Gastroesophageal sphincter (tissue), 4 donors: ENCODE measurements at regions not wholly inside any gene's neighbourhood (a gene's known extent, or its start where the extent isn't known, plus 50 kb on each side); places are given as distances from the start of the nearest gene placed in this dataset.

Experiments used
- ATAC-seq: fragments of 150-250 bp; one replicate; pipeline ENCODE4 v1.9.1; 2016; ENCODE audit warnings: mild to moderate bottlenecking, moderate library complexity
- H3K27ac ChIP-seq, 4 donors: fragments of 200-600 bp; sonication (generic) in 3 of 4; 1 replicate in 3 of 4; 2 replicates in 1 of 4; pipeline ENCODE4 v1.5.1; 2016 to 2019
- H3K27me3 ChIP-seq: fragments of 200-600 bp; sonication (generic); one replicate; pipeline ENCODE4 v1.5.1; 2019
- H3K36me3 ChIP-seq, 2 donors: fragments of 200-600 bp; sonication (generic); one replicate each; pipeline ENCODE4 v1.5.1; 2019; ENCODE audit warnings: control low read depth in 1 of 2
- H3K4me1 ChIP-seq, 3 donors: fragments of 200-600 bp; sonication (generic); 1 replicate in 2 of 3; 2 replicates in 1 of 3; pipeline ENCODE4 v1.5.1; 2016 to 2019; ENCODE audit warnings: control low read depth in 2 of 3
- H3K4me3 ChIP-seq, 2 donors: fragments of 200-600 bp; sonication (generic); one replicate each; pipeline ENCODE4 v1.5.1; 2019; ENCODE audit warnings: mild to moderate bottlenecking in 1 of 2, moderate library complexity in 1 of 2
- H3K9me3 ChIP-seq, 3 donors: fragments of 200-600 bp; sonication (generic); one replicate each; pipeline ENCODE4 v1.5.1; 2017 to 2019; ENCODE audit warnings: control low read depth in 2 of 3
- CTCF ChIP-seq, 4 experiments: fragments of 200-600 bp in 2 of 4; fragments of 450-650 bp in 2 of 4; sonication (generic) in 1 of 4; IDR thresholded peaks; one replicate each; pipeline ENCODE4 v1.5.1; 2017 to 2019; ENCODE audit warnings: antibody characterized with exemption in 4 of 4, mild to moderate bottlenecking in 2 of 4, moderate library complexity in 2 of 4
- EP300 ChIP-seq: sonication (generic); formaldehyde crosslinking; IDR thresholded peaks from one replicate; pipeline ENCODE4 v1.6.1; 2017; ENCODE audit warnings: antibody characterized with exemption, mild to moderate bottlenecking
- POLR2A ChIP-seq, 2 donors: fragments of 450-650 bp; IDR thresholded peaks; one replicate each; pipeline ENCODE4 v1.6.1; 2017; ENCODE audit warnings: antibody characterized with exemption in 2 of 2, mild to moderate bottlenecking in 2 of 2, moderate library complexity in 1 of 2
- POLR2AphosphoS5 ChIP-seq: sonication (generic); formaldehyde crosslinking; IDR thresholded peaks from one replicate; pipeline ENCODE4 v1.6.1; 2017; ENCODE audit warnings: antibody characterized with exemption
- WGBS, 2 donors: methylation state at CpG; one replicate each; pipeline ENCODE4 v1.1.5; 2018; ENCODE audit warnings: low coverage in 1 of 2; 5-methylcytosine and 5-hydroxymethylcytosine counted together

- TF ChIP-seq POLR2A (IDR thresholded peaks at IDR 0.05) (no peak), EP300 (no peak), CTCF (IDR thresholded peaks at IDR 0.05) (no peak), POLR2AphosphoS5 (no peak)
- Histone ChIP-seq H3K9me3 (no peaks in the 10 kb centered on the region), H3K4me3 (no peak overlapping the region), H3K4me1 (no peaks in the 10 kb centered on the region), H3K36me3 (no peaks in the 10 kb centered on the region), H3K27ac (no peak overlapping the region), H3K27me3 (peaks cover 62% of the 10 kb centered on the region)
- ATAC-seq, result no peak
- no CpG with 5 or more reads among the region's 10 CpGs for WGBS, 2 donors
Measured at GRCh38 chr22:48555606-48556005, 1272.1 kb downstream of the BRD1 start.

GRCh38 chr22:48554893-48555572, 1272.6 kb downstream of the BRD1 start:
- no peak for ATAC-seq
- no peak for TF ChIP-seq POLR2A (IDR thresholded peaks at IDR 0.05)
- TF ChIP-seq CTCF (IDR thresholded peaks at IDR 0.05), result no peak
- no peak for TF ChIP-seq EP300
- TF ChIP-seq POLR2AphosphoS5, result no peak
- Histone ChIP-seq H3K9me3 (no peaks in the 10 kb centered on the region), H3K36me3 (no peaks in the 10 kb centered on the region), H3K27ac (no peak overlapping the region), H3K27me3 (peaks cover 65% of the 10 kb centered on the region), H3K4me3 (no peak overlapping the region), H3K4me1 (no peaks in the 10 kb centered on the region)
- WGBS, 2 donors, result no CpG with 5 or more reads among the region's 22 CpGs

- Histone ChIP-seq H3K9me3 (no peaks in the 10 kb centered on the region), H3K4me1 (no peaks in the 10 kb centered on the region), H3K27me3 (peaks cover 65% of the 10 kb centered on the region), H3K36me3 (no peaks in the 10 kb centered on the region), H3K27ac (no peak overlapping the region), H3K4me3 (no peak overlapping the region)
- no peak for TF ChIP-seq EP300
- no peak for TF ChIP-seq POLR2AphosphoS5
- no peak for TF ChIP-seq CTCF (IDR thresholded peaks at IDR 0.05)
- ATAC-seq, result no peak
- 37 to 69% methylated on average over 2 to 11 of the region's 22 CpGs for WGBS, 2 donors
Measured at GRCh38 chr22:48553694-48554308, 1273.9 kb downstream of the BRD1 start.

- Histone ChIP-seq H3K4me3 (no peak overlapping the region), H3K36me3 (no peaks in the 10 kb centered on the region), H3K9me3 (no peaks in the 10 kb centered on the region), H3K27me3 (peaks cover 69% of the 10 kb centered on the region), H3K4me1 (no peaks in the 10 kb centered on the region), H3K27ac (no peak overlapping the region)
- WGBS, 2 donors, result 55% methylated on average over 2 of the region's 11 CpGs; no CpG with 5 or more reads in 1 of the 2 donors
- no peak for TF ChIP-seq CTCF (IDR thresholded peaks at IDR 0.05)
- TF ChIP-seq POLR2A (IDR thresholded peaks at IDR 0.05), result no peak
- no peak for TF ChIP-seq POLR2AphosphoS5
- no peak for TF ChIP-seq EP300
- no peak for ATAC-seq
Measured at GRCh38 chr22:48553119-48553518, 1274.6 kb downstream of the BRD1 start.

- H3K27ac ChIP-seq, result no peak overlapping the region
- ATAC-seq, result no peak
- TF ChIP-seq POLR2A (IDR thresholded peaks at IDR 0.05), result no peak
- no peak for TF ChIP-seq CTCF (IDR thresholded peaks at IDR 0.05)
- TF ChIP-seq POLR2AphosphoS5, result no peak
- no peak for TF ChIP-seq EP300
- no peaks in the 10 kb centered on the region for H3K4me1 ChIP-seq
- 81% methylated on average over 3 of the region's 17 CpGs; no CpG with 5 or more reads in 1 of the 2 donors for WGBS, 2 donors
- no peaks in the 10 kb centered on the region for H3K36me3 ChIP-seq
- no peaks in the 10 kb centered on the region for H3K9me3 ChIP-seq
- no peak overlapping the region for H3K4me3 ChIP-seq
- peaks cover 74% of the 10 kb centered on the region for H3K27me3 ChIP-seq
Measured at GRCh38 chr22:48551716-48552268, 1275.9 kb downstream of the BRD1 start.
